ENCODE measurements at regions not wholly inside any gene's neighbourhood (a gene's known extent, or its start where the extent isn't known, plus 50 kb on each side); places are given as distances from the start of the nearest gene placed in this dataset.

DNA sequence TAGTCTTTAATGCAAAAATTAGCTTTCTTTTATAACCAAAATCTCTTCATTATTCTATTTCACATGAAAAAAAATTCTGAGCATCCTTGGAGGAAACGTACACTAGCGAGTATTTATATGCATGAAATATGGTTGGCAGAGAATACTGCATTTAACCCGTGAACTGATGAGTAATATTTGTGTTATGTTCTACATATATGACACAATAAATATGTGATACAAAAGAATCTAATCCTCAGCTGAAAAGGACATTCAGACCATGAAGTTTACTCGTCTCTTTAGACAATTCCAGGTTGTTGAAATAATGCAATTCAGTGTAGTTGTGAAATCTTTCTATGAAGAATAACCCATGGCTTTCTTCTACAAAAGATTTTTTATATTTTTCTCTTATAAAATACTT lies 524.8 kb upstream of the MAN1A1 start:
- no peak overlapping the region for H3K4me3 ChIP-seq

DNA sequence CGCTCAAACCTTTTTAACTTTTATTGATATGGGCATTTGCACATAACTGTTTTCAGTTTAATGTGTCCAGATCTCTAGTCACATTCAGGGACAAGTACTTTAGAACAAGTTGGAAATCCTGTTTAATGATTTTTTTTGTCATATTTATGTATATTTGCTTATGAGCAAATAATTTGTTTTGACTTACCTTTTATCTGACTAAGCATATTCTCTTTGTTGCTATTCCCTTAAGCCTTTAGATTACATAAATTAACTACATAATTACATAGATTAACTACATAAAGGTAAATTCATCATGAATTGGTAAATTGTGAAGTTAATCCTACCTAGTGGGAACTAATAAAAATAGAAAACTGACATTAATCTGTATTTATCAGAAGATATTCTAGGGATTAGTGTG lies 523.5 kb upstream of the MAN1A1 start:
- TF ChIP-seq CTCF (IDR thresholded peaks at IDR 0.05; ENCODE audit: low read depth, low read length): no peak
- DNase-seq (ENCODE audit: low read depth in 1 of 2, low spot score in 1 of 2): no peak

More for the DNA sequence above, 524.8 kb upstream of the MAN1A1 start:
- no peaks in the 10 kb centered on the region for H3K9me3 ChIP-seq (ENCODE audit: low read depth)
- no peaks in the 10 kb centered on the region for H3K4me1 ChIP-seq (ENCODE audit: low read depth)
- no peak for TF ChIP-seq CTCF (IDR thresholded peaks at IDR 0.05; ENCODE audit: low read depth, low read length)
- no peaks in the 10 kb centered on the region for H3K36me3 ChIP-seq
- no peaks in the 10 kb centered on the region for H3K27me3 ChIP-seq
- no peak for DNase-seq (ENCODE audit: low read depth in 1 of 2, low spot score in 1 of 2)
- H3K27ac ChIP-seq: no peak overlapping the region

GRCh38 chr6:119871520-119871919 lies 522.0 kb upstream of the MAN1A1 start:
- no peak overlapping the region for H3K27ac ChIP-seq
- no peak overlapping the region for H3K4me3 ChIP-seq

More for the DNA sequence above, 523.5 kb upstream of the MAN1A1 start:
- Histone ChIP-seq H3K27me3 (no peaks in the 10 kb centered on the region), H3K4me3 (no peak overlapping the region), H3K36me3 (no peaks in the 10 kb centered on the region), H3K27ac (no peak overlapping the region), H3K4me1 (ENCODE audit: low read depth) (no peaks in the 10 kb centered on the region), H3K9me3 (ENCODE audit: low read depth) (no peaks in the 10 kb centered on the region)

GRCh38 chr6:119865466-119866350 lies 516.1 kb upstream of the MAN1A1 start:
- H3K27ac ChIP-seq: no peak overlapping the region
- no peaks in the 10 kb centered on the region for H3K9me3 ChIP-seq (ENCODE audit: low read depth)
- no peaks in the 10 kb centered on the region for H3K36me3 ChIP-seq
- TF ChIP-seq CTCF (IDR thresholded peaks at IDR 0.05; ENCODE audit: low read depth, low read length): no peak
- H3K27me3 ChIP-seq: no peaks in the 10 kb centered on the region
- H3K4me1 ChIP-seq (ENCODE audit: low read depth): no peaks in the 10 kb centered on the region
- DNase-seq (ENCODE audit: low read depth in 1 of 2, low spot score in 1 of 2): no peak
- H3K4me3 ChIP-seq: no peak overlapping the region

More at GRCh38 chr6:119871520-119871919, 522.0 kb upstream of the MAN1A1 start:
- no peak for DNase-seq (ENCODE audit: low read depth in 1 of 2, low spot score in 1 of 2)
- TF ChIP-seq CTCF (IDR thresholded peaks at IDR 0.05; ENCODE audit: low read depth, low read length): no peak
- Histone ChIP-seq H3K9me3 (ENCODE audit: low read depth) (no peaks in the 10 kb centered on the region), H3K4me1 (ENCODE audit: low read depth) (no peaks in the 10 kb centered on the region), H3K27me3 (no peaks in the 10 kb centered on the region), H3K36me3 (no peaks in the 10 kb centered on the region)

- H3K4me1 ChIP-seq (ENCODE audit: low read depth): no peaks in the 10 kb centered on the region
- no peaks in the 10 kb centered on the region for H3K27me3 ChIP-seq
- no peaks in the 10 kb centered on the region for H3K36me3 ChIP-seq
- no peak overlapping the region for H3K4me3 ChIP-seq
- TF ChIP-seq CTCF (IDR thresholded peaks at IDR 0.05; ENCODE audit: low read depth, low read length): no peak
- H3K27ac ChIP-seq: no peak overlapping the region
- H3K9me3 ChIP-seq (ENCODE audit: low read depth): no peaks in the 10 kb centered on the region
- DNase-seq (ENCODE audit: low read depth in 1 of 2, low spot score in 1 of 2): no peak
Measured at GRCh38 chr6:119862719-119863118, 513.2 kb upstream of the MAN1A1 start.

Measured in cardiac muscle cell (in vitro differentiated cells and primary cell).